GM23338 (cell line): ENCODE measurements at regions not wholly inside any gene's neighbourhood (a gene's known extent, or its start where the extent isn't known, plus 50 kb on each side); places are given as distances from the start of the nearest gene placed in this dataset.

Source experiments
- CREB1 ChIP-seq: fragments of 250-450 bp; sonication (Bioruptor Pico); IDR thresholded peaks from 2 replicates; pipeline ENCODE4 v1.5.0; 2020; ENCODE audit warnings: low read depth, mild to moderate bottlenecking, moderate library complexity
- CTCF ChIP-seq, 2 experiments: fragments of 200-600 bp in 1 of 2; sonication (generic) in 1 of 2; conservative IDR thresholded peaks; 2 replicates each; pipeline versions ENCODE4 v1.5.1 to v1.6.1; 2016 to 2017; ENCODE audit warnings: antibody characterized with exemption in 2 of 2, low read depth in 2 of 2, mild to moderate bottlenecking in 2 of 2, moderate library complexity in 1 of 2
- ETS1 ChIP-seq: IDR thresholded peaks from 2 replicates; pipeline ENCODE4 v1.6.1; 2016; ENCODE audit warnings: antibody characterized with exemption
- EZH2 ChIP-seq: fragments of 200-600 bp; sonication (generic); IDR thresholded peaks from one replicate; pipeline ENCODE4 v1.8.0; 2017; ENCODE audit warnings: antibody characterized with exemption, mild to moderate bottlenecking, low read depth; ENCODE audit not compliant: unreplicated experiment
- EZH2phosphoT487 ChIP-seq: fragments of 200-600 bp; sonication (generic); IDR thresholded peaks from one replicate; pipeline ENCODE4 v1.8.1; 2018; ENCODE audit warnings: antibody characterized with exemption; ENCODE audit not compliant: unreplicated experiment
- JUNB ChIP-seq: IDR thresholded peaks from one replicate; pipeline ENCODE4 v1.6.1; 2016; ENCODE audit warnings: antibody characterized with exemption; ENCODE audit not compliant: unreplicated experiment
- POLR2AphosphoS5 ChIP-seq: IDR thresholded peaks from 2 replicates; pipeline ENCODE4 v1.6.1; 2016; ENCODE audit warnings: antibody characterized with exemption, low read depth
- REST ChIP-seq: IDR thresholded peaks from one replicate; pipeline ENCODE4 v1.6.1; 2018; ENCODE audit warnings: antibody characterized with exemption; ENCODE audit not compliant: unreplicated experiment

DNA sequence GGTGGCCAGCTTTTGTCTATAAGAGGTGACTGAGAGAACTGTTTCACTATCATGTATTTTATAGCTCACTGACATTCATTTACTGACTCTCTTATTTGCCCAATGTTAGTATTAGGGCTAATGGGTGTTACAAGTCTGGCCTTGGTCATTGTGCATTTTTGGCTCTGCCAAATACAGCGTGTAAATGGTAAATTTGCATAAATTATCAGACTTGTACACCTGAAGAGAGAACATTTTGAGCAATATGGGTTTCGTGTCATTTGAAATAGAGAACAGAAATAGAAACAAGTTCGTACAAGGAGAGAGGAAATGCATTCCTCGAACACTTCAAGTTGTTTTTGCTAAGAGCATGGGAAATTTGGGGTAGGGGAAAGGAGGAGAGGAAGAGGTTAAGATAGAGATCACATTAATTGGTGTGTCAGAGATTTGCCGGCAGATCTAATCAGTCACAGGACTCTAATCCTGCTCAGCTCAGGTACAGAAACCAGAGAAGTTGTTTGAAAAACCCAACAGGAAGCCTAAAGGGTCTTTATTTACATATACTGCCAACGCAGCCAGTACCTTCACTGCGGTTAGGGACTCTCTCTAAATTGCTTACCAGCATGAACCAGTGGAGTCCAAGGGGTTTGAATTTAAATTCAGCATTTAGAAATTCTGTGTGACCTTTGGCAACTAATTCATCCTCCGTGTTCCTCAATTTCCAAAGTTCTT, 261.5 kb downstream of the GPATCH2 start:
- TF ChIP-seq CTCF (conservative IDR thresholded peaks at IDR 0.05; ENCODE audit: low read depth in 2 of 2) (no peak), EZH2phosphoT487 (no peak), EZH2 (no peak), POLR2AphosphoS5 (no peak), ETS1 (no peak), JUNB (peak; percentile 87), CREB1 (CRISPR knock-in tag) (no peak), REST (no peak)
